ENCODE measurements at regions not wholly inside any gene's neighbourhood (a gene's known extent, or its start where the extent isn't known, plus 50 kb on each side); places are given as distances from the start of the nearest gene placed in this dataset.

DNA sequence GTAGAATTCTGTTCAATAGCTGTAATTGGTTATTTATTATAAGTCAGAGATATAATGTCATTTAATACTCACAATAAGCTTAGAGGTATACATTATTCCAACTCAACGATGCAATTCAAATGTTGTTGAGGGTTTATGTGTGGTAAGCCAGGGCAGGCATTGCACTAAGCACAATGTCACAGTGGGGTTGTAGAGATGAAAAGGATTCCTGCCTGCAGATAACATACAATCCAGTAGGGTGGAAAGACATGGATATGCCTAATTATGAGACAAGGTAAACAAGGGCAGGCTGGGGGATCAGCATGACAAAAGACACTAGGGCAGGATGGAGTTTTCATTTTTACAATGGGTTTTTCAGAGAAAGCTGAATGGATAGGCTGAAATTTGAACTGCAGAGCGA is 98.7 kb upstream of the PALM2AKAP2 start:
- DNase-seq (ENCODE audit: low spot score) = no peak

DNA sequence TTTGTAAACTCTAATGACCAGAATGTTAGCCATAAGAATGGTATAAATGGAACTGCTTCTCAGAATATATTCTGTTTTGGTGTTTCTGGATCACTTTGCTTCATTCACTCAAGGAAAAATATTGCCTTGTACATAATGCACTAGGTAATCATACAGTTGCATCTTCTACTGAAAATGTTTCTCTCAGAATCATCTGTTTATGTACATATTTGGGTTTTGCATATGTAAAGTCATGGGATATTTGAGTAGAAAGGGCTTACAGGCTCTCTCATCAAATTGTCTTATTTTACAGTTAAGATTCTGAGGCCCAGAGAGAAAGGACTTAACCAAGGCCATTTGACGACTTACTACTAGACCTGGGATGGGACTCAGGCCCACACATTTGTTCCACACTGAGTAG is 97.8 kb upstream of the PALM2AKAP2 start:
- no peak for DNase-seq (ENCODE audit: low spot score)

- DNase-seq (ENCODE audit: low spot score) = no peak
Measured at GRCh38 chr9:109683521-109683920, 96.5 kb upstream of the PALM2AKAP2 start.

DNA sequence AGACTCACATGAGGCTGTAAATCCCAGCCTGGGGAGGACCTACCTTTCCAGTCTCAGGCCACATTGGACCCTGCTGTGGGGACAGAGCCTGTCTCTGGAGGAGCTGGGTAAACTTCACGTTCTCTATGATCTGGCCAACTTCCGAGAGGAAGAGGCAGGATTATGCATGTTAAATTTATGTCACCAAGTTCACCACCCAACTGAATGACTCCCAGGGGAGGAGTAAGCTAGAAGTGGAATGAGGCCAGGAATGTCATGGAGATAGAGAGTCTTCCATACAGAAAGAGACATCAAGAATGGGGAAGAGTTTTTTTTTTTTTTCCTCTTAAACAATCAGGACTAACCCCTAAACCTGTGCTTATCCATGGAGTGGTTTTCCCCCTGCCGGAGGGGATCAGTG is 90.3 kb upstream of the PALM2AKAP2 start:
- no peak for DNase-seq (ENCODE audit: low spot score)

DNA sequence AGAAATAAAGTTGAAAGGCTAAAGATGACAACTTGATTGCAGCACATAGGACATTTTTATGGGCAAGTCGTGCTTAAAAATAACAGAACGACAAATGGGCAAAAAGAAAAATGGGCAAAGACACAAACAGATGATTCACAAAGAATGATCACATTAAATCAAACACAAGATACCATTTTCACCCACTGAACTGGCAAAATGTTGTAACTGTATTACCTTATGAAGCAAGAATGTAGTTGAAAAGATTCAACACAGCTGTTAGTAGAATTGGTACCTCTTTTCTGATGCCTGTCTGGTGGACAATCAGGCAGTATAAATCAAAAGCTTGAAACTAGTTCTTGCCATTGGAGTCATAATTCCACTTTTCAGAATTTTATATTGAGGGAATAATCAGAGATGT is 81.0 kb upstream of the PALM2AKAP2 start:
- no peak for DNase-seq (ENCODE audit: low spot score)

DNA sequence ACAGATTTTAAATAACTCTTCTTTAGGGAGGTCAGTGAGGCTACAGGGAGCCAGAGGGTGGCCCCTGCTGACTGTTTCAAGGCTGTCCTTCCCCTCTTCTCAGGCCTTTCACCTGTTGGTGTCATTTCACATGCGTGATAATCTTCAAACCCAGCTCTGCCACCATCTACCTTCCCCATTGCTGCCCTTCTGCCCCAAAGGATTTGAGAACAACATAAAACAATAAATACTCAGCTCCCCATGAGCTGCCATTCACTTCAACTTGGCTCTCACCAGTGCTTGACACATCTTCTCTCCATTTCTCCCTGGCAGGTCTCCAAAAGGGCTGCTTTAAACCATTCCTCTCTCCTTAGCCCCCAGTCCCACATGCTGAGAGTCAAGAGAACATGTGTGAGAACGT is 75.5 kb upstream of the PALM2AKAP2 start:
- no peak for DNase-seq (ENCODE audit: low spot score)

- DNase-seq (ENCODE audit: low spot score) = no peak
Measured at GRCh38 chr9:109705515-109705914, 74.5 kb upstream of the PALM2AKAP2 start.

DNA sequence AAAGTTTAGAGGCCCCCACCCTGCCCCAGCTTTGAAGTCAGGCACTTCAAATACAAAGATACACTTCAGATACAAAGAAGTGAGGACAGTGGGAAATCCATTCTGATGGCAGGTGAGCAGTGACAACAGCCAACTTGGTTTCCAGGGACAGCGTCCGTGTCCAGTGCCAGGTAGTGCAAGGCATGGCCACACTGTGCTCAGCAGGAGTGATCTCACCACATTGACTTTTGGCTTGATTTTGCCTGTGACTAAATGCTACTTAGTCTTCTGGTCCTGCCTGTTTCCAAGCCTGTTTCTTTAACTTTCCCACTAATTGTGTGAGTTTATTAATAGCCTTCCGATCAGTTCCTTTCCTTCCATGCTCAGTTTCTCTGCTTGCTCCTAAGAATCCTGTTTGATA is 72.6 kb upstream of the PALM2AKAP2 start:
- no peak for DNase-seq (ENCODE audit: low spot score)

GRCh38 chr9:109708451-109708945 is 71.5 kb upstream of the PALM2AKAP2 start:
- DNase-seq (ENCODE audit: low spot score) = no peak

DNA sequence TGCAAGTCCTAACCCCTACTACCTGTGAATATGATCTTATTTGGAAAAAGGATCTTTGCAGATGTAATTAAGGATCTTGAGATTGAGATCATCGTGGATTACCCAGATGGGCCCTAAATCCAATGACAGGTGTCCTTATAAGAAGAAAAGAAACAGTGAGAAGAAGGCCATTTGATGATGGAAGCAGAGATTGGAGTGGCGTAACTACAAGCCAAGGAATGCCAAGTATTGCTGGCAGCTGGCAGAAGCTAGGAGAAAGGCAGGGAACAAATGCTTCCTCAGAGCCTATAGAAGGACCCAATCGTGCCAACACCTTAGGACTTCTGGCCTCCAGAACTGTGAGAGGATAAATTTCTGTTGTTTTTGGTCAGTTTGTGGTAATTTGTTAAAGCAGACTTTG is 70.1 kb upstream of the PALM2AKAP2 start:
- no peak for DNase-seq (ENCODE audit: low spot score)

- DNase-seq (ENCODE audit: low spot score) = no peak
Measured at GRCh38 chr9:109710830-109711229, 69.2 kb upstream of the PALM2AKAP2 start.

DNA sequence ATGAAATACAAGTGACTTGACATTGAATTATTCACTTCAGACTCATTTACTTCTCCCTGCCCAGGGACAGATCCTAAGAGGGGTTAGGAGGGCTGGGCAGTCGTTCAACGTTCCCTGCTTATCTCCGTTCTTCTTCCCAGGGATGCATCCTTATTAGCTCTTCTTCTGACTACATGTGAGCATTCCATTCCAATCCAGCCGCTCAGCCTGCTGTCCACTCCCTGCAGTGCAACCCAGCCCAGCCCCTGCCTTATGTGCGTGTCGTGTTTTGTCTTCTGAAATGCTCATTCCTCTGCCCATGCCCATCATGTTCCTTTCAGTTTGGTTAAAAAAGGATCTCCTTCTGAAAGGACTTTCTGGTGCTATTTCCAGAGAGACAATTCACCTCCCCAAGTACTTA is 64.7 kb upstream of the PALM2AKAP2 start:
- DNase-seq (ENCODE audit: low spot score) = no peak

GRCh38 chr9:109716631-109717030 is 63.4 kb upstream of the PALM2AKAP2 start:
- no peak for DNase-seq (ENCODE audit: low spot score)

DNA sequence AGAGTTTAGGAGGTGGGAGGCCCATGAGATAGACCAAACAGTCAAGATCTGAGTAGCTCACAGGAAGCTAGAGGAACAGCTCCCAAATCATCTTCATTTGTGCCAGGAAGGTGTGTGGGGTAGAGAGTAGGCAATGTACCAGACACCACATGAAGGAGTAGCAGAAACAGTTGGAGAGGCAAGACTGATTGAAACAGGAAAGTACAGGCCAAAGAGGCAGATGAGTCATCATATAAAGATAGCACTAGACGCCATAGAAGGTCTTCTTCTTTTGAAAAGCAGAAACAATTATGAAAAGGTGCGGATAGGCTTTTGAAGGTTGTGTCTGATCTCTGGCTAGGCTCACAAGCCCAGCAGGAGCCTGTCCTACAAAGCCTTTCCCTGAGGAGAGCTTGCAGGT is 62.7 kb upstream of the PALM2AKAP2 start:
- no peak for DNase-seq (ENCODE audit: low spot score)

- no peak for DNase-seq (ENCODE audit: low spot score)
Measured at GRCh38 chr9:109718861-109719260, 61.1 kb upstream of the PALM2AKAP2 start.

DNA sequence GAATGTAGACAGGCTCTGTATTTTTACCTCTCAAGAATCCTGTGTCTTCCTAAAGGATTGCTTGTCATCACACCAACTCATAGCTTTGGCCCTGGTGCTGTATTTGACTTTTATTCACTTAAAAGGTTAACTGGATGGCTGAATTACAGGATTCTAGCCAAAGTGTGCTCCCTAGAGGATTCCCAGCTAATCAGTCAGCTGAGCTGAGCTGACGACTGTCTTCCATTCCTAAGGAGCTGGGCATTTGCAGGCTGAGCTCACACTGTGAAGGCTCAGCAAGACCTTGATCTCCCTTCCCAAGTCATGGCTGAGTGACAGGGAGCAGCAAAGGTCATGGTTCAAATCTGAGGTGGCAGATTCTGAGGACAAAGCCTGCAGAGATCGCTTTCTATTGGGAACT is 59.0 kb upstream of the PALM2AKAP2 start:
- no peak for DNase-seq (ENCODE audit: low spot score)

- no peak for DNase-seq (ENCODE audit: low spot score)
Measured at GRCh38 chr9:109722007-109722406, 58.0 kb upstream of the PALM2AKAP2 start.

DNA sequence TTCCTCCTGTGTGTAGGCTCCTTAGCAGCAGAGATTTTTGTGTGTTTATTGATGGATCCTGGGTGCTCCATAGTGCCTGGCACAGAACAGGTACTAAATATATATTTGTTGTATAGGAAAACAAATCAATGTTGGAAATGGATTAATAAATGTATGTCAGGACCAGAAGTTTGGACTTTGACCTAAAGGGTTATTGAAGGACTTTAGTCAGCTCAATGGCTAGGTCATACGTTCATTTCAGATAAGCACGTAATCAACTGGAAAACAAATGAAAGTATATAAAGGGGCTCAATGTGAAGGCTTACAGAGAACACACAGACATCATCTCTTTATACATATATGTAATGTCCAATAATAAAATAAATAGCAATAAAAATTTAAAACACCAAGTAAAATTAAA is 56.2 kb upstream of the PALM2AKAP2 start:
- DNase-seq (ENCODE audit: low spot score) = no peak

DNA sequence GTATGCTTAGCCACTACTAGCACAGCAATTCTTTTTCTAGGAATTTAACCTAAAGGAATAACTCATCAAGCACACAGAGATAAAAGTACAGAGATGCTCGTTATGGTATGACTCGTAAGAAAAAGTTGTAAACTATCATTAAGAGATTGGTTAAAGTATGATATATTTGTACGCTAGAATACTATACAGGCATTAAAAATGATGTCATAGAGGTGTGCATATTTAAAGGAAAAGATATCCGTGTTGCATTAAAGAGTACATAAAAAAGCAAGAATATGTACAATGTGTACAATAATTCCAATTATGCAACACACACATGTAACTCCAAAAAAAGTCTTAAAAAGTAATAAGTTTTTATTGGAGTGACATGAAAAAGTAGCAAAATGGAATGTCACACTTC is 54.5 kb upstream of the PALM2AKAP2 start:
- DNase-seq (ENCODE audit: low spot score) = no peak

GRCh38 chr9:109726119-109726518 is 53.9 kb upstream of the PALM2AKAP2 start:
- DNase-seq (ENCODE audit: low spot score) = no peak

- DNase-seq (ENCODE audit: low spot score) = no peak
Measured at GRCh38 chr9:109728686-109729300, 51.2 kb upstream of the PALM2AKAP2 start.

DNA sequence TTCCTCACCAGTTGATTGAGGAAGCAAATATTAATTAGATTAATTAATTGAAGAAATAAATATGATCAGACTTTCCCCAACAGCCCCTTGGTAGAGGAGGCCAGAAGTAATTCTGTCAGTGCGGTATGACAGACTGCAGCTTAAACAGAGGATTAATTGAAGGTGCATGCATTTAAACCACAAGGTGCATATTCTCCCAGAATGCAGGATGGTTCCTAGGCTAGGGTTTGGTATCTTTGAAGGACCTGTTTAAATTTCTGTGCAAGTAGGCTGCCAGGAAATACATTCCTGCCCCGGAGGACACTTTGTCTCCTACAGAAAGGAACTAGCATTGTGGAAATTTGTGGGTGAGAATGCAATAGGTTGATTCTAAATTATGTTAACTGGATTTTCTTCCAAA is 50.5 kb upstream of the PALM2AKAP2 start:
- no peak for DNase-seq (ENCODE audit: low spot score)
